Gastrocnemius medialis (tissue), 4 donors: ENCODE measurements at regions not wholly inside any gene's neighbourhood (a gene's known extent, or its start where the extent isn't known, plus 50 kb on each side); places are given as distances from the start of the nearest gene placed in this dataset.

Experiments used
- POLR2A ChIP-seq, 2 donors: fragments of 450-650 bp; IDR thresholded peaks; one replicate each; pipeline ENCODE4 v1.6.1; 2017; ENCODE audit warnings: antibody characterized with exemption in 2 of 2, mild to moderate bottlenecking in 2 of 2, moderate library complexity in 2 of 2
- TF ChIP-seq, protein P1 (sequence below), 5 experiments: fragments of 450-650 bp in 3 of 5; fragments of 200-600 bp in 2 of 5; sonication (generic) in 2 of 5; IDR thresholded peaks in 4 of 5; conservative IDR thresholded peaks in 1 of 5; 1 replicate in 4 of 5; 2 replicates in 1 of 5; pipeline ENCODE4 v1.5.1; 2016 to 2019; ENCODE audit warnings: antibody characterized with exemption in 5 of 5, mild to moderate bottlenecking in 3 of 5, moderate library complexity in 3 of 5

DNA sequence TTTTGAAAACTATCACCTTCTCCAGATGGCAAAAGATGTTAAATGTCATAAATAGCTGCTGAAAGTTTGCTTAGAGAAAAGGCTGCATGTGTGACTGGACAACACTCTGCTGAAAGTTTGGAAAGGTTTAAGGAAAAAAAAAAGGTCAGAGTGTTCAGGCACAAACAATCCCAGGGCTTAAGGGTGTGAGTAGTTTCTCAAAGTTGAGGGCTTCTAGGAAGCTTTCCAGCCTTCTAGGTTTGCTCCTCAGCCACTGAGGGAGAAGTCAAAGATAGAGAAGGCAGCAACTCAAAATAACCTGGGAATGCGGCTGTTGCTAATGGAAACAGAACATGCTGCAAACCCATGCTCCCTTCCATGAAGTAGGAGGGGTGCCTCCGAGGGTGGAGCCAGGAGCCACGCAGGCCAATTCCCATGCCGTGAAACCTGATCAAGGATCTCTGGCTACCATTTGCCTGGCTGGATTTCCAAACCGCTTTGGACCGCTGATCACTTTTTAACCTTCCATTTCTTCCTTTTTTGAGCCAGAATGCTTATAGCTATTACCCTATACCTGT is 88.0 kb downstream of the TEX51 start:
- TF ChIP-seq, protein P1, sequence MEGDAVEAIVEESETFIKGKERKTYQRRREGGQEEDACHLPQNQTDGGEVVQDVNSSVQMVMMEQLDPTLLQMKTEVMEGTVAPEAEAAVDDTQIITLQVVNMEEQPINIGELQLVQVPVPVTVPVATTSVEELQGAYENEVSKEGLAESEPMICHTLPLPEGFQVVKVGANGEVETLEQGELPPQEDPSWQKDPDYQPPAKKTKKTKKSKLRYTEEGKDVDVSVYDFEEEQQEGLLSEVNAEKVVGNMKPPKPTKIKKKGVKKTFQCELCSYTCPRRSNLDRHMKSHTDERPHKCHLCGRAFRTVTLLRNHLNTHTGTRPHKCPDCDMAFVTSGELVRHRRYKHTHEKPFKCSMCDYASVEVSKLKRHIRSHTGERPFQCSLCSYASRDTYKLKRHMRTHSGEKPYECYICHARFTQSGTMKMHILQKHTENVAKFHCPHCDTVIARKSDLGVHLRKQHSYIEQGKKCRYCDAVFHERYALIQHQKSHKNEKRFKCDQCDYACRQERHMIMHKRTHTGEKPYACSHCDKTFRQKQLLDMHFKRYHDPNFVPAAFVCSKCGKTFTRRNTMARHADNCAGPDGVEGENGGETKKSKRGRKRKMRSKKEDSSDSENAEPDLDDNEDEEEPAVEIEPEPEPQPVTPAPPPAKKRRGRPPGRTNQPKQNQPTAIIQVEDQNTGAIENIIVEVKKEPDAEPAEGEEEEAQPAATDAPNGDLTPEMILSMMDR (IDR thresholded peaks at IDR 0.05 in 4 of 5, conservative IDR thresholded peaks at IDR 0.05 in 1 of 5): no peak
- TF ChIP-seq POLR2A (IDR thresholded peaks at IDR 0.05): no peak
